Astrocyte of the spinal cord (primary cell): ENCODE measurements at regions not wholly inside any gene's neighbourhood (a gene's known extent, or its start where the extent isn't known, plus 50 kb on each side); places are given as distances from the start of the nearest gene placed in this dataset.
"Not testable (repeated sequence)": the region's sequence is repeated elsewhere in the genome, so short reads cannot be mapped to it uniquely, and the experiment has no call there.

Experiments used
- DNase-seq: peaks from one replicate; pipeline ENCODE4 v3.0.0; 2011; ENCODE audit warnings: low read depth, low spot score
- H3K4me3 ChIP-seq: 2 replicates; pipeline ENCODE4 v1.5.1; 2011; ENCODE audit warnings: low read depth, mild to moderate bottlenecking, low read length, moderate library complexity
- in situ Hi-C: cut with HindIII; loops from 2 replicates; pipeline ENCODE4 v1.10.0; 2017; ENCODE audit warnings: low sequenced_read_pairs
- TF ChIP-seq, protein P1 (sequence below): IDR thresholded peaks from 2 replicates; pipeline ENCODE4 v1.5.1; 2012; ENCODE audit warnings: low read depth, mild to moderate bottlenecking, low read length, inconsistent platforms

DNA sequence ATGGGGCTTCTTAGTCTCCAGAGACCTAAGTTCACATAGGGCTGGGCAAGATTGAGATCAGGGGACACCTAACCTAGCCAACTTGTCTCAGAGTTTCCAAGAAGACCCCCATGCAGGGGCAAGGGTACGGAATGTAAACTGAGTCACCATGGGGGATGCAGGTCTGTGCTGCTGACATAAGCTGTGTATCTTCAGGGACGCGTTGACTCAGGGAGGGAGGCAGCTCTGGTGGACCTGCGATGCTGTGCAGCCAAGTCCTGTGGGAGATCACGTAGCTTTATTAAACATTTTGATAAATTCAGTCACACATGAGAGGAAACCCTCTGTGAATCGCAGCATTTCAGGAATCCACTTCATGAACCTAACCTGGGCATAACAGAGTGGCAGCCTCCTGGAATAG is 216.0 kb downstream of the ANKRD30B start:
- TF ChIP-seq, protein P1, sequence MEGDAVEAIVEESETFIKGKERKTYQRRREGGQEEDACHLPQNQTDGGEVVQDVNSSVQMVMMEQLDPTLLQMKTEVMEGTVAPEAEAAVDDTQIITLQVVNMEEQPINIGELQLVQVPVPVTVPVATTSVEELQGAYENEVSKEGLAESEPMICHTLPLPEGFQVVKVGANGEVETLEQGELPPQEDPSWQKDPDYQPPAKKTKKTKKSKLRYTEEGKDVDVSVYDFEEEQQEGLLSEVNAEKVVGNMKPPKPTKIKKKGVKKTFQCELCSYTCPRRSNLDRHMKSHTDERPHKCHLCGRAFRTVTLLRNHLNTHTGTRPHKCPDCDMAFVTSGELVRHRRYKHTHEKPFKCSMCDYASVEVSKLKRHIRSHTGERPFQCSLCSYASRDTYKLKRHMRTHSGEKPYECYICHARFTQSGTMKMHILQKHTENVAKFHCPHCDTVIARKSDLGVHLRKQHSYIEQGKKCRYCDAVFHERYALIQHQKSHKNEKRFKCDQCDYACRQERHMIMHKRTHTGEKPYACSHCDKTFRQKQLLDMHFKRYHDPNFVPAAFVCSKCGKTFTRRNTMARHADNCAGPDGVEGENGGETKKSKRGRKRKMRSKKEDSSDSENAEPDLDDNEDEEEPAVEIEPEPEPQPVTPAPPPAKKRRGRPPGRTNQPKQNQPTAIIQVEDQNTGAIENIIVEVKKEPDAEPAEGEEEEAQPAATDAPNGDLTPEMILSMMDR = no peak
- H3K4me3 ChIP-seq = no peak overlapping the region
- DNase-seq = no peak
- in situ Hi-C loops = no loop called here

DNA sequence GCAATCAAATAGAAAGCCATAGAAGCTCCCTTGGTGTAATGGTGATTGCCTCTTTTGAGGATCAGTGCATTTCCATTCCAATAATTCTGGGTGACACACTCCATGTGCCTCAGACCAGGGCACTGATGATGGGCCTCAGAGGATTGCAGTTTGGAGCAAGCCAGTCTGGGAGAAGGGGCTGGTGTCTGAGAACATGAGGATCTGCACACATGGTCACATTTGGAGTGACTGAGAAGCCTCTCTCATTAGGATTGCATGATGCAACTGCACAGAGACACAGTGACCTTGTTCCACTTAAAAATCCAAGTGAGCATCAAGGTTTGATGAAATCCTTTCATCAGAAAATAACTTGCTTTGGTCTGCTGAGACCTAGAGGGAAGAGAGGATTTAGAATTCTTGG is 216.4 kb downstream of the ANKRD30B start:
- H3K4me3 ChIP-seq = no peak overlapping the region
- in situ Hi-C loops = no loop called here
- no peak for DNase-seq
- TF ChIP-seq, protein P1 = no peak

DNA sequence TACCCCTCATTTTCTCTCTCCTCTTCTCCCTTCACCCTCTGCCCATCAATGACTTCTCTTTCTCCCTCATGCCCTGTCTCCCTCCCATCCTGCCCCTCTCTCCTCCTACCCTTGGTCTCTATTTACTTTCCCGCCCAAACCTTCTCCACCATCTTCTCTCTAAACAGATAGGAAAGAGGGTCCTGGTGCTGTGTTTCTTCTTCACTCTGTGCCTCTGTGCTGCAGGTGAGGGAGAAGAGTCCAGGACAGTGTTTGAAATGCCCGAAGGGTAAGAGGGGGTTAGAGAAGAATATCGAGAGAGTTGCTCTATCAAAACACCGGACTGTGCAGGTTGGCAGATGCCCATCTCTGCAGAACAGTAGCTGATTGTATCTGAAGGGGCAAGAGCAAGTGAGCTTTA is 217.0 kb downstream of the ANKRD30B start:
- in situ Hi-C loops, DNase-seq, H3K4me3 ChIP-seq: not testable (repeated sequence)

DNA sequence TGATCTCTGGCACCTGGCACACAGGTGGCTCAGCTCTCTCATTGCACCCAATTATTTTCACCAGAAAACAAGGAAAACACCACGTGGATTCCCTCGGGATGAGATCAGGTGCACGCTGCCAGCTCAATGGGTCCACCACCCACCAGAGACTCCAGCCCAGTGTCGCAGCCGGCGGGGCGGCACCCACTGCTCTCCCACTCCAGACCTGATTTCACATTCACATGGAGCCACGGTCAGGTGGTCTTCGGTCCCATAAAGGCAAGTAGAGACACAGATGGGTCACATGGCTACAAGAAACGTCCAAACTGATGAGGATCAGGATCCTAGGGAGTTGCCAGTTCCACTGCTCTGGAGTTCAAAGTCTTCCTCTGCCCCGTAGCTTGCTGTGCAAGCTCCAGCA is 217.6 kb downstream of the ANKRD30B start:
- TF ChIP-seq, protein P1 = no peak
- no peak for DNase-seq
- H3K4me3 ChIP-seq = no peak overlapping the region
- in situ Hi-C loops = no loop called here

DNA sequence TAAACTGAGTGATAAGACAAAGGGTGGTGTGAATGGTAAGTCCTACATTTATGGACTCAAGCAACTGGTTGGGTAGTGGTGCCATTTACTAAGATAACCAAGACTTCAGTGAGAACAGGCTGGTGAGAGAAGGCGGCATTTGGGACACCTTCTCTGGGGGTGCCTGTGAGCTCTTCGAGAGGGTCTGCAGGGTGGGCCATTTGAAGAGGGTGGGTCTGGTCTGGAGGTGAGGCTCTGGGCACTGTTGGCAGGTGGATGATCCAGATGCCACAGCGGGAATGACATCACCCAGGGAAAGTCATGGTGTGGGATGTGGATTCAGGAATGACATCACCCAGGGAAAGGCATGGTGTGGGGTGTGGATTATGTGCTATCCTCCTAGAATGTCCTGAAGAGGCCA is 219.3 kb downstream of the ANKRD30B start:
- H3K4me3 ChIP-seq, DNase-seq, in situ Hi-C loops: not testable (repeated sequence)

DNA sequence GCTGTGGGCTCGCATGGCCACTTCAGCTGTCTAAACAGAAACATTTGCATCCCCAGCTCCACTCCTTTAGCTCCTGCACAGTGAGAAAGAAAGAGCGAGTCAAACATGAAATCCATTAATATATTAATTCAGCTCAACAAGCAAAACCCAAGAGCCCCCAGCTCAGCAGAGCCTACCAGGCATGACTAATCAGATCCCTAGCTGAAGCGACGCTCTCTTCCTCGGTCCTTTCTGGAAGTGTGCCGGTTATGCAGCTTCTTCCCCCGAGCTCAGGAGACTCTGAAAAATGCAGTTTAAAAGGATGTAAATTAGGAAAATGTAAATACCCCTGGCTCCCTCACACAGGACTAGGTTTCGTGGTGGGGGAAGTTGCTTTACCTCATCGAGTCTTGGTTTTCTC is 221.5 kb downstream of the ANKRD30B start:
- in situ Hi-C loops = no loop called here
- peak; percentile 18 for DNase-seq
- no peak overlapping the region for H3K4me3 ChIP-seq
- TF ChIP-seq, protein P1 = no peak

DNA sequence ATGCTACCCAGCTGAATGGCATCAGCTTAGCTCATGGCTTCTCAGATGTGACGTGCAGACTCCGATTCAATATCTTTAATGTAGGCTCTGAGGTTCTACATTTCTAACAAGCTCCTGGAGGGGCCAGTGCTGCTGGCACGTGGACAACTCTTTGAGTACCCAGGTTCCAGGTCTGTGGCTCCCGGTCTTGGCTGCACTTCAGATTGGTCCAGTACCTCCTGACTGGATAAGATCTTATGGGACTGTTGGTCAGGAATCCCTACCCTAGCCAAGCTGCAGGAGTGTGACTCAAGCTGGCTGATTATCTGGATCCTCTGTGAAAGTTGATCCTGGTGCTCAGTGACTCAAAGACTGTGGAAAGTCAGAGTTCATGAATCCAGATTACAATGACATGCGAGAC is 222.1 kb downstream of the ANKRD30B start:
- TF ChIP-seq, protein P1 = no peak
- no peak overlapping the region for H3K4me3 ChIP-seq
- in situ Hi-C loops = no loop called here

DNA sequence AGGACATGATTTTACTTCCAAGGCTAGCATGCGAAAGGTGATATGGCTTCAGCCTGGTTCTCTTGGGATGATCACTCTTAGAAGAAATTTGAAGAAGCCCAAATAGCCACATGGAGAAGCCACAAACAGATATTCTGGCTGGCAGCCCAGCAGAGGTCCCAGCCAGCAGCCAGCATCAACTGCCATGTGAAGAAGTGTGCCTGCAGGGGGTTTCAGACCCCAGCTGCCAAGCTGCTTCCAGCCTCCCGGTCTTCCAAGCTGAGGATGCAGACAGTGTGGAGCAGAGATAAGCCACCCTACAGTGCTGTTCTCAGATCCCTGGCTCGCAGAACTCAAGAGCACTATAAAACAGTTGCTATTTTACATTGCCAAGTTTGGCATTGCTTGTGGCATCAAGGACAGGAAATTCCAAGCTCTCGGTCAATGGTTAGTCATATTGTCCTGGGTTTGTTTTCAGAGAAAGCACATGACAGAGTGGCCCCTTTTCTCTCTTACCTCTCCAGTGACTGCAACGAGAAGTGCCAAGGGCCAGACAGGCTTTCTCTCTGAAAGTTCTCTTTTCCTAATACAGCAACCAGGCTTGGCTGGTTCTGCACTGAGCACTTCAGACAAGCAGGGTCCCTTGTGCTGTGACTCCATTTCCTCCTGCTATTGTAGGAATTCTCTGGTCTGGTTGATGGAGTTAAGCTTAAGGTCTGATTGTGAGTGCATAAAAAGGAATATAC is 223.7 kb downstream of the ANKRD30B start:
- TF ChIP-seq, protein P1 = no peak
- no peak overlapping the region for H3K4me3 ChIP-seq
- peak; percentile 78 for DNase-seq
- in situ Hi-C loops = no loop called here

More for the DNA sequence above, 222.1 kb downstream of the ANKRD30B start:
- peak; percentile 61 for DNase-seq

DNA sequence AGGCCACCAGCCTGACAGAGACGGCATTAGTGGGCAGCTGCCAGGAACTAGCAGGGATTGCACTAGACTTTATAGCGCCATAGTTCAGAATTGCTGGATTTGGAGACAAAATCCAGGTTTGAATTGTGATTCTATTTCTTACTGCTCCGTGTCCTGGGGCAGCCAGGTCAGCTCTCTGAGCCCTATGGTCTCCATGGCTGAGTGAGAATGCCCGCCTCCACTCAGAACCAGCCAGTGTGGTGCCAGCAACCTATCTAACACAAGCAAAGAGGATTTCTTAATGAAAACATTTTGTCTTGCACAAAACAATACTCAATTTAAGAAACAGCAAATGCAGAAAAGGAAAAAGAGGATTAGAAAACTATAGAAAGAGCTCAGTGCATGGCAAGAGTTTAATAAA is 225.4 kb downstream of the ANKRD30B start:
- H3K4me3 ChIP-seq, in situ Hi-C loops, DNase-seq: not testable (repeated sequence)
